ENCODE measurements at regions not wholly inside any gene's neighbourhood (a gene's known extent, or its start where the extent isn't known, plus 50 kb on each side); places are given as distances from the start of the nearest gene placed in this dataset.
"Not testable (repeated sequence)": the region's sequence is repeated elsewhere in the genome, so short reads cannot be mapped to it uniquely, and the experiment has no call there.

GRCh38 chrX:107296184-107296583 lies 89.8 kb downstream of the DNAAF6 start:
- intact Hi-C loops (cut with micrococcal nuclease), result not testable (repeated sequence)

DNA sequence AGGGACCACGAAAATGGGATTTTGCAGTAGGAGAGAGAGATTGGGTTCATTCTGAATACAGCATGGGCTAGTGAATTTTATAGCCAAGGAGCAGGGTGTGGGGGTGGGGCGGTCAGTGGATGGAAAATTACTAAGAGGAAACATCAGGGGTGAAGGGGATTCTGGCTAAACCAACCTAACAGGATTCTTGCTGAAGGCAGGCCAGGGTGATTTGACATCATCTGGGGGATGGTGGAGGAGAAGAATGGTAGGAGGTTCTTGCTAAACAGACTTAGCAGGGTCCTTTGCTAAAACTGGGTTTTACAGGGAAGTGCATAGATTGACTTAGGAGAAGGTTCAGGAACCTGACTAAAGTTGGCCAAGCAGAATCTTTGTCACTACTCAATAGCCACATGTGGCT lies 91.9 kb downstream of the DNAAF6 start:
- intact Hi-C loops (cut with micrococcal nuclease), result no loop called here

GRCh38 chrX:107301253-107301652 lies 94.8 kb downstream of the DNAAF6 start:
- intact Hi-C loops (cut with micrococcal nuclease), result no loop called here

GRCh38 chrX:107304141-107304540 lies 97.7 kb downstream of the DNAAF6 start:
- intact Hi-C loops (cut with micrococcal nuclease), result no loop called here

DNA sequence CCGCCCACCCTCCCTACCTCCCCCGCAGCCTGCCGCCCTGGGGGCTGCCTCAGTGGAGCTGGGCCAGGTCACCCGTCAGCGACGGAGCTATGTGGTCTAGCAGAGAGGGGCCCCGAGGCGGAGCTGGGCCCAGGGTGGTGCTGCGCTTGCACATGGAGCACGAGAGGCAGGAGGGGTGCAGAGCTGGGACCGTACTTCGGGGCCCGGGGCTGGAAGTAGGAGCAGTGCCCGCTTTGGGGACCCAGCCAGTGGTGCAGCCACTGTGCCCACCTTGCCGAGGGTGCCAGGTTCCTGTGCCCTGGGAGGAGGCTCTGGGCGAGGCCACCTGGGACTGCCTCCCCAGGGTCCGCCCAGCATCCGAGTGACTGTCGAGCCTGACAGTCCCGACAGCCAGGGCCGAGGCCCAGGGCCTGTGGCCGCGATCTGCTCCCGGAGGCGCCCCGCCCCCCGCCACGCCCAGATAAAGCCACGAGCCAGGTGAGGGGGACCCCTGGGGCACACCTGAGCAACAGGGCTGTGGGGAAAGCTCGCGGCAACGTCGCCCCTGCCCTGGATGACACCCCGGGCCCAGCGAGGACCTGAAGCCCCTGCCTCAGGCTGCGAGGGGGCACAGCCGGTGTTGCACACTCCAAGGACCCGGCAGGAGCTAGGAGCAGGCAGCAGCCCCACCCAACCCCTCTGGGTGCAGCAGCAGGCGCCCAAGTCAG lies 117.5 kb downstream of the DNAAF6 start:
- intact Hi-C loops (cut with micrococcal nuclease), result loop anchor here (2.0 to 10.0 kb wide), 2 partner anchors 221 to 429 kb away; no protein-coding TSS in a partner anchor

- intact Hi-C loops (cut with micrococcal nuclease), result loop anchor here (1.0 to 10.0 kb wide), 4 partner anchors 222 to 430 kb away; no protein-coding TSS in a partner anchor
Measured at GRCh38 chrX:107324493-107325310, 118.3 kb downstream of the DNAAF6 start.

GRCh38 chrX:107325467-107325866 lies 119.1 kb downstream of the DNAAF6 start:
- intact Hi-C loops (cut with micrococcal nuclease), result loop anchor here (1.0 to 10.0 kb wide), 4 partner anchors 223 to 431 kb away; no protein-coding TSS in a partner anchor

DNA sequence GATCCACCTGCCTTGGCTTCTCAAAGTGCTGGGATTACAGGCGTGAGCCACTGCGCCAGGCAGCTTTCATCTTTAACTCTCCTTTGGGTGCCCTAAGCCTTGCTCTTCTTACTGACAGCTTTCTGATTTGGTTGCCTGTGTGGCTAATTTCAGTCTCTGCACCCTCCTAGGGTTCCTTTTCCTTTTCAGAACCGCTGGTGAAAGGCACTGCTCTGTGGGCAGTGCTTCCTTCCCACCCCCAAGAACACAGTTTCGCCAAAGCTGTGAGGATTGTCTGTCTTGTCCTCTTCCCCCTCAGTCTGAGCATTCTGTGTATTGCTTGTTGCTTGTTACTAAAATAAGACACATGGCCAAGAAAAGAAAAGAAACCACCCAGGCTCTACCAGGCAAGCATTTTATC lies 101.4 kb upstream of the FRMPD3 start:
- intact Hi-C loops (cut with micrococcal nuclease), result no loop called here

- intact Hi-C loops (cut with micrococcal nuclease), result no loop called here
Measured at GRCh38 chrX:107348990-107349389, 100.5 kb upstream of the FRMPD3 start.

- intact Hi-C loops (cut with micrococcal nuclease), result no loop called here
Measured at GRCh38 chrX:107355533-107355932, 93.9 kb upstream of the FRMPD3 start.

DNA sequence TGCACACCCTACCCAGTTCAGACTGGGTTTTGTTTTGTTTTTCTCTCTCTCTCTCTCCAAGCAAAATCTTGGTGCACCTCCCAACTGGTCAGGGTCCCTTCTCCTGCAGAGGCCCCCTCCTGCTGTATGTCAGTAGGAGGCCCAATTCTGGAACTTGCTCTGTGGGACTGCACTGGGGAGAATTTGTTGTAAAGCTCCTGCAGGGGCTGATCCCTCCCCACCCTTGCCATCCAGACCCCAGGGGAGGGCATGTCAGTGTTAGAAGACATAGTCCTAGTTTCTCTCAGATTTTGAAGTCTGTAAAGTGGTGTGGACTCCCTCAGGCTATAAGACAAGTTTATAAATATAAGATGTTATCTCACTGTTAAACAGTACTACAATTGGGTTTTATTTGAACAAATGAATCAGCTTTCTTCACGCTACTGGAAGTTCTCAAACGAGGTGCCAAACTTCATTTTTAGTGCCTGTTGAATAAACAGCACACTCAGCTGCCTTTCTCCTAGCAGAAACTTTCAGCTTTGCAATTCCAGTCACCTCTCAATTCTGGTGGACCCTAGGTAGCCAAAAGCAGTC lies 88.6 kb upstream of the FRMPD3 start:
- intact Hi-C loops (cut with micrococcal nuclease), result no loop called here

- intact Hi-C loops (cut with micrococcal nuclease), result not testable (repeated sequence)
Measured at GRCh38 chrX:107370185-107370584, 79.3 kb upstream of the FRMPD3 start.

DNA sequence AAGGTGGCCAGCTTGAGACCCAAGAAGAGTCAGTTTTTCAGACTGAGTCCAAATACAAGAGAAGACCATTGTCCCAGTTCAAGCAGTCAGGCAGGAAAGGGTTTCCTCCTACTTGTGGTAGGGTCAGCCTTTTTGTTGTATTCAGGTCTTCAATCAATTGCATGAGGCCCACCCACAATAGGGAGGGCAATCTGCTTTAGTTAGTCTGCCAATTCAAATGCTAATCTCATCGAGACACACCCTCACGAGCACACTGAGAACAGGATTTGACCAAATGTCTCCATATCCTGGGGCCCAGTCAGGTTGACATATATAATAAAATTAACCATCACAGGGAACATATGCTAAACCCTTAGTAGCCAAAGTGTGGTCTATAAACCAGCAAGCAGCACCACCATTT lies 75.3 kb upstream of the FRMPD3 start:
- intact Hi-C loops (cut with micrococcal nuclease), result no loop called here

DNA sequence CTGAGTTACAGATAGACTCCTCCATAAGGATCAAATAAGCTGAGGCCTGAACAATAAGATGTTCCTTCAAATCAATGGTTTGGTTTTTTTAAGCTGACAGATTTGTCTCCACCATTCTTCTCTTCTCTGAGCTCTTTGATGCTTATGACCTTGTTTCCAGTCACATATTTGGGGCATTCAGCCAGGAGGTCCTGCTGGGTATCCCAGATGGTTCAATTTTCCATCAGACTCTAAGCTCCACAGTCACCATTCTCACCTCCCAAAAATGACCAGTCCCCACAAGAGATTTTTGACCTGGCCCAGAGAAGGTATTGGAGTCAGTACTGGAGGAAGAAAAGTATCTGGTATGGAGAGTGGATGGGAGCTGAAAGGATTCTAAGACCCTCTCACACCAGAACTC lies 74.6 kb upstream of the FRMPD3 start:
- intact Hi-C loops (cut with micrococcal nuclease), result no loop called here

DNA sequence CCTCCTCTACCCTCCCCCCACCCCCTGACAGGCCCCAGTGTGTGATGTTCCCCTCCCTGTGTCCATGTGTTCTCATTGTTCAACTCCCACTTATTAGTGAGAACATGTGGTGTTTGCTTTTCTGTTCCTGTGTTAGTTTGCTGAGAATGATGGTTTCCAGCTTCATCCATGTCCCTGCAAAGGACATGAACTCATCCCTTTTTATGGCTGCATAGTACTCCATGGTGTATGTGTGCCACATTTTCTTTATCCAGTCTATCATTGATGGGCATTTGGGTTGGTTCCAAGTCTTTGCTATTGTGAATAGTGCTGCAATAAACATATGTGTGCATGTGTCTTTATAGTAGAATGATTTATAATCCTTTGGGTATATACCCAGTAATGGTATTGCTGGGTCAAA lies 73.3 kb upstream of the FRMPD3 start:
- intact Hi-C loops (cut with micrococcal nuclease), result not testable (repeated sequence)

DNA sequence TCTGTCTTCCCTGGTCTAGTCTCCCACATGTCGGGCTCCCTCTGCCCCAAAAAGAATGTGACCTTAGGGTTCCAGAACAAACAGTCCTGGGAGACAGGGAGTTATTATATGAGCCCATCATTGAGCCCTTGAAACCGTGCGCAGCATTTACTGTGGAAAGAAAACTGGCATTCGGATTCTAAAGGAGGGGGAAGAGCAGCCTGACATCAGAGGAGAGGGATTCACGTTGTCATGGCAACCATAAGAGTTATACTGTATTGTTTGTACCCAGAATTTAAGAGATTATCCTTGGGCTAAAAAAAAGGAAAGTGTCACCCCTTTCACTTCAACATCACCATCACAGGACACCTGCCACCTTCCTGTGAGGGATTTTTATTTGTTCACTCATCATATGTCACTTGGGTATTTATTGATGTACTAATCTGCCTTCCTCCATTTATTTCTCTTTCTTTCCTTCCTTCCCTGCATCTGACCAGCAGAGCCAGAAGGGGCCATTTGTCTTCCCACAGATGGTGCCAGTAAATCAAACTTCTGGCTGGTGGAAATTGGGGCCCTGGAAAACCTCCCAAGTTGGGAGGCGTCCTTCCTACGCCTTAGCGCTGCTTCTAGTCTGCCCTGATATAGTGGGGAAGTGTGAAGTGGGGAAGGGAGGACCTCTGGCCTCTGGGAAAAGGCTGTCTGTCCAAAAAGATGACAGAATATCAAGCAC lies 64.9 kb upstream of the FRMPD3 start:
- intact Hi-C loops (cut with micrococcal nuclease), result no loop called here

- intact Hi-C loops (cut with micrococcal nuclease), result no loop called here
Measured at GRCh38 chrX:107389726-107390125, 59.7 kb upstream of the FRMPD3 start.

- intact Hi-C loops (cut with micrococcal nuclease), result not testable (repeated sequence)
Measured at GRCh38 chrX:107393656-107394055, 55.8 kb upstream of the FRMPD3 start.

- intact Hi-C loops (cut with micrococcal nuclease), result no loop called here
Measured at GRCh38 chrX:107396235-107396634, 53.2 kb upstream of the FRMPD3 start.

DNA sequence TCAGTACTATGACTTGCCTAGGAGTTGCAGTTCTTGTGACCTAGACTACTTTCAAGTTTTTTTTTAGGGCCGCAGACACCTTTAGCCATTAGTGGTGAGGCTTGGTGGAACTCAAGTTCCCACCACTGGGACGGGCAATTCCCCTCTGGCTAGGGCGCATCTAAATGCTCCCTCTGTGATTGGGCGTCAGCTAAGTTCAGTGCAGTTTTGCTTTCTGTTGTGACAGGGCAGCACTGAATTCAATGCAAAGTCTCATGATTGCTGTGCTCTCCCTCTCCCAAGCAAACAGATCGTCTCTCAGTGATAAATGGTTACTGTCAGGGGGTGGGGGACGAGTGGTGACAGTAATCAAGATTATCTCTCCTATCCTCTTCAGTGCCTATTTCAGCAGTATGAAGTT lies 52.7 kb upstream of the FRMPD3 start:
- intact Hi-C loops (cut with micrococcal nuclease), result no loop called here

DNA sequence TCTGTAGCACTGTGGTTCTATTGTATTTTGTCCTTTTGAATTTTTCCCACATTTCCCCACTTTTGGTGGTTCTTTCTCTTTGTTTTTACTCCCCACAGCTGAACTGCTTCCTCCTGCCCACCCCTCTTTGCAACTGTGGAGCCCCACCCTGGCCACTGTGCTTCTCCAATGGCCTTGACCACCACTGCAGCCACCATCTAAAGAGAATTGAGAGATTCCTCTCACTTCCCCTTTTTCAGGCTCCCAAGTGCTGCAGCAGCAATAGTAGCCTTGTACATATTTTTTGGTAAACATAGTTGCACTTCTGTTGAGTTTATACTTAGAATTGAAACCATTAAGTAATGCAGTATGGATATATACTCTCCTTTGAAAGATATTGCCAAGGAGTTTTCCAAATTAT lies 51.3 kb upstream of the FRMPD3 start:
- intact Hi-C loops (cut with micrococcal nuclease), result no loop called here

Measured in T-helper 1 cell treated with Interleukin-12 subunit alpha and Interleukin-12 subunit beta and Interleukin-4 antibody, amounts not matched to agents 30 ng/mL and 1 ng/mL, for 36 hours (primary cell).